ENCODE measurements at regions not wholly inside any gene's neighbourhood (a gene's known extent, or its start where the extent isn't known, plus 50 kb on each side); places are given as distances from the start of the nearest gene placed in this dataset.
"Not testable (repeated sequence)": the region's sequence is repeated elsewhere in the genome, so short reads cannot be mapped to it uniquely, and the experiment has no call there.

- DNase-seq: not testable (repeated sequence)
These were observed 139.2 kb upstream of the ERV3-1 start for GRCh38 chr7:65145710-65146109.

GRCh38 chr7:65145008-65145407 lies 138.5 kb upstream of the ERV3-1 start:
- DNase-seq: not testable (repeated sequence)

- not testable (repeated sequence) for DNase-seq
These were observed 138.1 kb upstream of the ERV3-1 start for GRCh38 chr7:65144557-65144956.

- DNase-seq: not testable (repeated sequence)
These were observed 137.6 kb upstream of the ERV3-1 start for GRCh38 chr7:65144119-65144518.

GRCh38 chr7:65141894-65142293 lies 135.4 kb upstream of the ERV3-1 start:
- DNase-seq: not testable (repeated sequence)

GRCh38 chr7:65141405-65141778 lies 134.9 kb upstream of the ERV3-1 start:
- DNase-seq: not testable (repeated sequence)

- not testable (repeated sequence) for DNase-seq
These were observed 134.3 kb upstream of the ERV3-1 start for GRCh38 chr7:65140543-65141404.

- DNase-seq: not testable (repeated sequence)
These were observed 130.4 kb upstream of the ERV3-1 start for GRCh38 chr7:65136850-65137249.

GRCh38 chr7:65133087-65133486 lies 126.6 kb upstream of the ERV3-1 start:
- not testable (repeated sequence) for DNase-seq

GRCh38 chr7:65132256-65132655 lies 125.8 kb upstream of the ERV3-1 start:
- DNase-seq: not testable (repeated sequence)

GRCh38 chr7:65127364-65127763 lies 120.9 kb upstream of the ERV3-1 start:
- DNase-seq: not testable (repeated sequence)

GRCh38 chr7:65124600-65124999 lies 118.1 kb upstream of the ERV3-1 start:
- not testable (repeated sequence) for DNase-seq

- DNase-seq: not testable (repeated sequence)
These were observed 99.2 kb upstream of the ERV3-1 start for GRCh38 chr7:65105650-65106203.

GRCh38 chr7:65100499-65100898 lies 94.0 kb upstream of the ERV3-1 start:
- not testable (repeated sequence) for DNase-seq

GRCh38 chr7:65081669-65082055 lies 75.2 kb upstream of the ERV3-1 start:
- DNase-seq: not testable (repeated sequence)

- DNase-seq: peak; percentile 23 to 67
These were observed 74.5 kb upstream of the ERV3-1 start for GRCh38 chr7:65080799-65081668.

- not testable (repeated sequence) for DNase-seq
These were observed 68.5 kb upstream of the ERV3-1 start for GRCh38 chr7:65074959-65075358.

- DNase-seq: not testable (repeated sequence)
These were observed 66.7 kb upstream of the ERV3-1 start for GRCh38 chr7:65073160-65073559.

- DNase-seq: not testable (repeated sequence)
These were observed 65.5 kb upstream of the ERV3-1 start for GRCh38 chr7:65071854-65072431.

- DNase-seq: not testable (repeated sequence)
These were observed 63.0 kb upstream of the ERV3-1 start for GRCh38 chr7:65069476-65069875.

GRCh38 chr7:65062566-65062965 lies 56.1 kb upstream of the ERV3-1 start:
- not testable (repeated sequence) for DNase-seq

GRCh38 chr7:65059247-65059646 lies 52.8 kb upstream of the ERV3-1 start:
- DNase-seq: not testable (repeated sequence)

All from NCI-H526 (cell line).